ENCODE measurements at regions not wholly inside any gene's neighbourhood (a gene's known extent, or its start where the extent isn't known, plus 50 kb on each side); places are given as distances from the start of the nearest gene placed in this dataset.

DNA sequence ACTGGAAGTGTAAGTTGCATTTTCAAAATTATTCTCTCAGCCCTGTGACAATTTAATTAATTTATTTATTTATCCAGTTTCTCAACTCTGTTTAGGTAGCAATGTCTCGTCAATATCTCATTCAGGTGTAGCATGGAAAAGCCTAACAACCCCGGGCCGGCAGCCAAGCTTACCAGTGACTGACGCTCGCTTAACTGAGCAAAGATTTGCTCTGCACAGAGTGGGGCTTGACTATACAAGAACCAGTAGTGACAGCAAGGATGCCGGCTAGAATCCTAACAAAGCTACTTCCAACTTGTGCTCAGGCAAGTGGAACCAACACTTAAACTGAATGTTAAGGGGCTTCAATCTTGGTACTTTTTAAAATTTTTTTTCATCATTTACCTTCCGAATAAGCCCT lies 80.9 kb upstream of the ESRRG start:
- TF ChIP-seq, protein P1, sequence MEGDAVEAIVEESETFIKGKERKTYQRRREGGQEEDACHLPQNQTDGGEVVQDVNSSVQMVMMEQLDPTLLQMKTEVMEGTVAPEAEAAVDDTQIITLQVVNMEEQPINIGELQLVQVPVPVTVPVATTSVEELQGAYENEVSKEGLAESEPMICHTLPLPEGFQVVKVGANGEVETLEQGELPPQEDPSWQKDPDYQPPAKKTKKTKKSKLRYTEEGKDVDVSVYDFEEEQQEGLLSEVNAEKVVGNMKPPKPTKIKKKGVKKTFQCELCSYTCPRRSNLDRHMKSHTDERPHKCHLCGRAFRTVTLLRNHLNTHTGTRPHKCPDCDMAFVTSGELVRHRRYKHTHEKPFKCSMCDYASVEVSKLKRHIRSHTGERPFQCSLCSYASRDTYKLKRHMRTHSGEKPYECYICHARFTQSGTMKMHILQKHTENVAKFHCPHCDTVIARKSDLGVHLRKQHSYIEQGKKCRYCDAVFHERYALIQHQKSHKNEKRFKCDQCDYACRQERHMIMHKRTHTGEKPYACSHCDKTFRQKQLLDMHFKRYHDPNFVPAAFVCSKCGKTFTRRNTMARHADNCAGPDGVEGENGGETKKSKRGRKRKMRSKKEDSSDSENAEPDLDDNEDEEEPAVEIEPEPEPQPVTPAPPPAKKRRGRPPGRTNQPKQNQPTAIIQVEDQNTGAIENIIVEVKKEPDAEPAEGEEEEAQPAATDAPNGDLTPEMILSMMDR (IDR thresholded peaks at IDR 0.05), result no peak
- TF ChIP-seq POLR2A (IDR thresholded peaks at IDR 0.05), result no peak

Measured in adrenal gland (tissue), 5 donors.